SK-N-SH (cell line): ENCODE measurements at regions not wholly inside any gene's neighbourhood (a gene's known extent, or its start where the extent isn't known, plus 50 kb on each side); places are given as distances from the start of the nearest gene placed in this dataset.

Source experiments
- CTCF ChIA-PET: fragments of 300-600, 350-600 bp; formaldehyde crosslinking; extraction: SDS; loops from one replicate; lab custom pipeline; 2021; lab: Yijun Ruan, JAX
- POLR2A ChIA-PET: fragments of 350-600 bp; sonication (Branson Sonifier 250); formaldehyde crosslinking; extraction: SDS; loops from one replicate; lab custom pipeline; 2020; ENCODE audit warnings: antibody characterized with exemption, inconsistent platforms; lab: Yijun Ruan, JAX
- DNase-seq: peaks from one replicate; pipeline ENCODE4 v3.0.0; 2012
- H2AFZ ChIP-seq: fragments of 200-600 bp; sonication (generic); 2 replicates; pipeline ENCODE4 v1.8.1; 2016; ENCODE audit warnings: antibody characterized with exemption, mild to moderate bottlenecking, low read depth
- H3F3A ChIP-seq: fragments of 200-600 bp; sonication (generic); replicated peaks from 2 replicates; pipeline ENCODE3; 2016; ENCODE audit warnings: antibody characterized with exemption, mild to moderate bottlenecking; ENCODE audit not compliant: insufficient read depth
- H3K27ac ChIP-seq, 2 experiments: fragments of 200-500 bp in 1 of 2; fragments of 200-600 bp in 1 of 2; sonication (Bioruptor generic) in 1 of 2; sonication (generic), shearing (Covaris generic) in 1 of 2; 2 replicates each; pipeline versions ENCODE4 v1.5.1 to v1.6.1; 2014 to 2016; ENCODE audit warnings: low read depth in 2 of 2, inconsistent platforms in 1 of 2, low read length in 1 of 2, mild to moderate bottlenecking in 1 of 2, mixed read lengths in 1 of 2
- H3K27me3 ChIP-seq: fragments of 200-600 bp; sonication (generic), shearing (Covaris generic); 2 replicates; pipeline ENCODE4 v1.6.1; 2016; ENCODE audit warnings: mixed run types; ENCODE audit not compliant: insufficient read depth
- H3K36me3 ChIP-seq, 2 experiments: fragments of 200-500 bp in 1 of 2; fragments of 200-600 bp in 1 of 2; sonication (Bioruptor generic) in 1 of 2; sonication (generic) in 1 of 2; replicated peaks in 1 of 2; 2 replicates each; pipeline versions ENCODE3 to v1.5.1; 2014 to 2016; ENCODE audit warnings: low read length in 1 of 2, mild to moderate bottlenecking in 1 of 2; ENCODE audit not compliant: insufficient read depth in 2 of 2, control insufficient read depth in 1 of 2
- H3K4me1 ChIP-seq, 2 experiments: fragments of 200-500 bp in 1 of 2; fragments of 200-600 bp in 1 of 2; sonication (Bioruptor generic) in 1 of 2; sonication (generic), shearing (Covaris generic) in 1 of 2; 2 replicates each; pipeline versions ENCODE4 v1.5.1 to v1.6.1; 2014 to 2016; ENCODE audit warnings: low read depth in 1 of 2, low read length in 1 of 2, mixed run types in 1 of 2; ENCODE audit not compliant: insufficient read depth in 2 of 2, control insufficient read depth in 1 of 2
- H3K4me2 ChIP-seq: fragments of 200-600 bp; sonication (generic), shearing (Covaris generic); 2 replicates; pipeline ENCODE4 v1.6.1; 2017; ENCODE audit warnings: mixed run types
- H3K4me3 ChIP-seq, 2 experiments: fragments of 200-500 bp in 1 of 2; fragments of 200-600 bp in 1 of 2; sonication (Bioruptor generic) in 1 of 2; sonication (generic), shearing (Covaris generic) in 1 of 2; 2 replicates each; pipeline versions ENCODE4 v1.5.1 to v1.8.1; 2014 to 2016; ENCODE audit warnings: low read depth in 2 of 2, inconsistent platforms in 1 of 2, low read length in 1 of 2, mild to moderate bottlenecking in 1 of 2, mixed read lengths in 1 of 2, moderate library complexity in 1 of 2
- H3K79me2 ChIP-seq: fragments of 200-600 bp; sonication (generic); 2 replicates; pipeline ENCODE4 v1.8.1; 2017; ENCODE audit warnings: mild to moderate bottlenecking; ENCODE audit not compliant: insufficient read depth
- H3K9ac ChIP-seq: fragments of 200-600 bp; sonication (generic); 2 replicates; pipeline ENCODE4 v1.6.1; 2017; ENCODE audit warnings: mixed run types
- H3K9me2 ChIP-seq: fragments of 200-600 bp; sonication (generic); 2 replicates; pipeline ENCODE4 v1.6.1; 2017; ENCODE audit warnings: mixed run types
- H3K9me3 ChIP-seq: fragments of 200-600 bp; sonication (generic); 2 replicates; pipeline ENCODE4 v1.6.1; 2017; ENCODE audit warnings: mixed run types, mild to moderate bottlenecking, moderate library complexity
- H4K20me1 ChIP-seq: fragments of 200-600 bp; sonication (generic); 2 replicates; pipeline ENCODE4 v1.6.1; 2017; ENCODE audit warnings: mild to moderate bottlenecking, mixed run types; ENCODE audit not compliant: insufficient read depth
- CTCF ChIP-seq: fragments of 200-600 bp; sonication (generic); IDR thresholded peaks from 2 replicates; pipeline ENCODE4 v1.6.1; 2017; ENCODE audit warnings: antibody characterized with exemption, mild to moderate bottlenecking, moderate library complexity
- ELF1 ChIP-seq: IDR thresholded peaks from 2 replicates; pipeline ENCODE4 v1.4.0; 2012
- FOSL2 ChIP-seq: IDR thresholded peaks from 2 replicates; pipeline ENCODE4 v1.4.0; 2012; ENCODE audit warnings: low read depth, mild to moderate bottlenecking, moderate library complexity, borderline replicate concordance
- FOXJ3 ChIP-seq: sonication (generic); formaldehyde crosslinking; IDR thresholded peaks from 2 replicates; pipeline ENCODE4 v1.5.1; 2020; ENCODE audit warnings: mild to moderate bottlenecking, missing genetic modification reagents
- GABPA ChIP-seq: IDR thresholded peaks from 2 replicates; pipeline ENCODE4 v1.4.0; 2012; ENCODE audit warnings: low read depth, mild to moderate bottlenecking
- GATA2 ChIP-seq: sonication (generic); formaldehyde crosslinking; IDR thresholded peaks from 2 replicates; pipeline ENCODE4 v1.5.0; 2020; ENCODE audit warnings: mild to moderate bottlenecking, missing genetic modification reagents
- JUND ChIP-seq: IDR thresholded peaks from 2 replicates; pipeline ENCODE4 v1.4.0; 2012
- MAX ChIP-seq: IDR thresholded peaks from 2 replicates; pipeline ENCODE4 v1.4.0; 2012; ENCODE audit warnings: low read depth
- MEF2A ChIP-seq: IDR thresholded peaks from 2 replicates; pipeline ENCODE4 v1.4.0; 2012; ENCODE audit warnings: low read depth, borderline replicate concordance
- NFIC ChIP-seq: IDR thresholded peaks from 2 replicates; pipeline ENCODE4 v1.4.0; 2012; ENCODE audit warnings: borderline replicate concordance
- POLR2AphosphoS5 ChIP-seq: IDR thresholded peaks from 2 replicates; pipeline ENCODE4 v1.6.1; 2012; ENCODE audit warnings: low read depth, low read length
- RAD21 ChIP-seq: IDR thresholded peaks from 2 replicates; pipeline ENCODE4 v1.6.1; 2012; ENCODE audit warnings: mild to moderate bottlenecking, low read length
- SIN3A ChIP-seq: IDR thresholded peaks from 2 replicates; pipeline ENCODE4 v1.6.1; 2012; ENCODE audit warnings: low read depth, mild to moderate bottlenecking, low read length, moderate library complexity, borderline replicate concordance
- SMC3 ChIP-seq: IDR thresholded peaks from 2 replicates; pipeline ENCODE4 v1.6.1; 2012; ENCODE audit warnings: low read depth, low read length, improper control_type of control experiment
- TCF12 ChIP-seq: IDR thresholded peaks from 2 replicates; pipeline ENCODE4 v1.4.0; 2012
- TEAD4 ChIP-seq: IDR thresholded peaks from 2 replicates; pipeline ENCODE4 v1.4.0; 2012; ENCODE audit warnings: mild to moderate bottlenecking, borderline replicate concordance; ENCODE audit not compliant: insufficient read depth
- WGBS: methylation state at CpG from one replicate; pipeline ENCODE4 v1.1.6; 2017; ENCODE audit warnings: low lambda C conversion rate; 5-methylcytosine and 5-hydroxymethylcytosine counted together
- TF ChIP-seq, protein P1 (sequence below): fragments of 150-350 bp; IDR thresholded peaks from 2 replicates; pipeline ENCODE4 v1.6.1; 2017; ENCODE audit warnings: antibody characterized with exemption, low read length, low read depth, borderline replicate concordance
- TF ChIP-seq, protein P2 (sequence below): fragments of 150-350 bp; IDR thresholded peaks from 2 replicates; pipeline ENCODE4 v1.6.1; 2016; ENCODE audit warnings: mild to moderate bottlenecking, low read depth, low read length
- TF ChIP-seq, protein P3 (sequence below): IDR thresholded peaks from 2 replicates; pipeline ENCODE4 v1.4.0; 2012; ENCODE audit warnings: low read depth, borderline replicate concordance

- Histone ChIP-seq H3K79me2 (no peaks in the 10 kb centered on the region), H3K27me3 (no peaks in the 10 kb centered on the region), H3F3A (no peaks in the 10 kb centered on the region), H2AFZ (no peak overlapping the region), H3K27ac (no peak overlapping the region), H3K36me3 (no peaks in the 10 kb centered on the region), H4K20me1 (no peaks in the 10 kb centered on the region), H3K9me2 (no peaks in the 10 kb centered on the region), H3K4me2 (no peak overlapping the region), H3K9me3 (no peaks in the 10 kb centered on the region), H3K4me3 (no peak overlapping the region), H3K4me1 (peaks cover 0 to 5% of the 10 kb centered on the region in 2 experiments; a peak in 1 of 4 replicates), H3K9ac (no peak overlapping the region)
- DNase-seq, result no peak
- CTCF ChIA-PET, result no interaction called here
- WGBS, result 27% methylated on average over 2 of the region's 2 CpGs
- POLR2A ChIA-PET, result no interaction called here
- no peak for TF ChIP-seq SMC3
- TF ChIP-seq, protein P1, sequence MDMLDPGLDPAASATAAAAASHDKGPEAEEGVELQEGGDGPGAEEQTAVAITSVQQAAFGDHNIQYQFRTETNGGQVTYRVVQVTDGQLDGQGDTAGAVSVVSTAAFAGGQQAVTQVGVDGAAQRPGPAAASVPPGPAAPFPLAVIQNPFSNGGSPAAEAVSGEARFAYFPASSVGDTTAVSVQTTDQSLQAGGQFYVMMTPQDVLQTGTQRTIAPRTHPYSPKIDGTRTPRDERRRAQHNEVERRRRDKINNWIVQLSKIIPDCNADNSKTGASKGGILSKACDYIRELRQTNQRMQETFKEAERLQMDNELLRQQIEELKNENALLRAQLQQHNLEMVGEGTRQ, result no peak
- TF ChIP-seq POLR2AphosphoS5, result no peak
- no peak for TF ChIP-seq JUND
- TF ChIP-seq, protein P2, sequence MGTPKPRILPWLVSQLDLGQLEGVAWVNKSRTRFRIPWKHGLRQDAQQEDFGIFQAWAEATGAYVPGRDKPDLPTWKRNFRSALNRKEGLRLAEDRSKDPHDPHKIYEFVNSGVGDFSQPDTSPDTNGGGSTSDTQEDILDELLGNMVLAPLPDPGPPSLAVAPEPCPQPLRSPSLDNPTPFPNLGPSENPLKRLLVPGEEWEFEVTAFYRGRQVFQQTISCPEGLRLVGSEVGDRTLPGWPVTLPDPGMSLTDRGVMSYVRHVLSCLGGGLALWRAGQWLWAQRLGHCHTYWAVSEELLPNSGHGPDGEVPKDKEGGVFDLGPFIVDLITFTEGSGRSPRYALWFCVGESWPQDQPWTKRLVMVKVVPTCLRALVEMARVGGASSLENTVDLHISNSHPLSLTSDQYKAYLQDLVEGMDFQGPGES, result no peak
- TF ChIP-seq TCF12, result no peak
- TF ChIP-seq FOSL2, result no peak
Observed at GRCh38 chr5:5687113-5687512, 264.6 kb downstream of the ICE1 start.

- H3K9me2 ChIP-seq, result no peaks in the 10 kb centered on the region
- no peaks in the 10 kb centered on the region for H3F3A ChIP-seq
- no peaks in the 10 kb centered on the region for H3K27me3 ChIP-seq
- H3K4me3 ChIP-seq, result no peak overlapping the region
- CTCF ChIA-PET, result no interaction called here
- H3K79me2 ChIP-seq, result no peaks in the 10 kb centered on the region
- H2AFZ ChIP-seq, result no peak overlapping the region
- TF ChIP-seq SMC3 (no peak), SIN3A (no peak), GABPA (no peak)
- TF ChIP-seq, all 33 proteins: peak for 0
- DNase-seq, result no peak
- Histone ChIP-seq H3K4me1 (peaks cover 0 to 5% of the 10 kb centered on the region in 2 experiments; a peak in 1 of 4 replicates), H3K9me3 (no peaks in the 10 kb centered on the region), H4K20me1 (no peaks in the 10 kb centered on the region), H3K27ac (no peak overlapping the region), H3K9ac (no peak overlapping the region), H3K4me2 (no peak overlapping the region), H3K36me3 (no peaks in the 10 kb centered on the region)
- 45% methylated on average over 6 of the region's 6 CpGs for WGBS
- POLR2A ChIA-PET, result no interaction called here
Observed at GRCh38 chr5:5686356-5686755, 263.9 kb downstream of the ICE1 start.

DNA sequence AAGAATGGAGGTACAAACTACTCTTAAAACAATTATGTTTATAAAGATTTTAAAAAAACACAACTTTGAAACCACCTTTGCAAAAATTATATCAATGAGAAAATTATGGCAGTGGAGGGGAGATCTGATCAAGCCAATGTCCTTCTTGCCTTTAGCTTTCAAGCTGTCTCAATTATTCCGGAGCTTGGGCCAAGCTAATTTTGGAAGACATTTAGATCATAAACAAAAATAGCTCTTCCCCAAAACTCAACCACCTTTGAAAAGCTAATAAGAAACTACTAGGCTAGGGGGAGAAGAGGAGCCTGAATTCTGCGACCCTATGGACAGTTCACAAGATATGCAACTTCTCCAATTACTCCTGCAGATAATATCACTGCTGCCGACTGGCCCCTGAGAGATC, 263.3 kb downstream of the ICE1 start:
- no peaks in the 10 kb centered on the region for H3K9me3 ChIP-seq
- H3K27me3 ChIP-seq, result no peaks in the 10 kb centered on the region
- H3K9ac ChIP-seq, result no peak overlapping the region
- H2AFZ ChIP-seq, result no peak overlapping the region
- H3F3A ChIP-seq, result no peaks in the 10 kb centered on the region
- H3K27ac ChIP-seq, result no peak overlapping the region
- 39% methylated on average over 3 of the region's 3 CpGs for WGBS
- DNase-seq, result no peak
- no peak overlapping the region for H3K4me3 ChIP-seq
- TF ChIP-seq GATA2 (CRISPR knock-in tag) (no peak), POLR2AphosphoS5 (no peak), ELF1 (no peak), RAD21 (no peak), NFIC (no peak), MAX (no peak), FOXJ3 (CRISPR knock-in tag) (no peak), TCF12 (no peak), CTCF (no peak), SIN3A (no peak), FOSL2 (no peak), TEAD4 (no peak), JUND (no peak), GABPA (no peak), MEF2A (no peak)
- TF ChIP-seq, protein P3, sequence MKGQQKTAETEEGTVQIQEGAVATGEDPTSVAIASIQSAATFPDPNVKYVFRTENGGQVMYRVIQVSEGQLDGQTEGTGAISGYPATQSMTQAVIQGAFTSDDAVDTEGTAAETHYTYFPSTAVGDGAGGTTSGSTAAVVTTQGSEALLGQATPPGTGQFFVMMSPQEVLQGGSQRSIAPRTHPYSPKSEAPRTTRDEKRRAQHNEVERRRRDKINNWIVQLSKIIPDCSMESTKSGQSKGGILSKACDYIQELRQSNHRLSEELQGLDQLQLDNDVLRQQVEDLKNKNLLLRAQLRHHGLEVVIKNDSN, result no peak
- H3K4me1 ChIP-seq, result peaks cover 0 to 5% of the 10 kb centered on the region in 2 experiments; a peak in 1 of 4 replicates
- CTCF ChIA-PET, result no interaction called here
- H3K9me2 ChIP-seq, result no peaks in the 10 kb centered on the region
- no peak overlapping the region for H3K4me2 ChIP-seq
- no peaks in the 10 kb centered on the region for H3K36me3 ChIP-seq
- no peaks in the 10 kb centered on the region for H3K79me2 ChIP-seq
- POLR2A ChIA-PET, result no interaction called here
- no peaks in the 10 kb centered on the region for H4K20me1 ChIP-seq
